Activated CD8-positive, alpha-beta memory T cell treated with anti-CD3 and anti-CD28 coated beads, Interleukin-2, amount 50 U/mL, for 1 hour (primary cell): ENCODE measurements at regions not wholly inside any gene's neighbourhood (a gene's known extent, or its start where the extent isn't known, plus 50 kb on each side); places are given as distances from the start of the nearest gene placed in this dataset.
"Not testable (repeated sequence)": the region's sequence is repeated elsewhere in the genome, so short reads cannot be mapped to it uniquely, and the experiment has no call there.

Experiments
- DNase-seq: peaks from one replicate; pipeline ENCODE4 v3.0.0-alpha.2; 2020; ENCODE audit errors: extremely low read depth

DNA sequence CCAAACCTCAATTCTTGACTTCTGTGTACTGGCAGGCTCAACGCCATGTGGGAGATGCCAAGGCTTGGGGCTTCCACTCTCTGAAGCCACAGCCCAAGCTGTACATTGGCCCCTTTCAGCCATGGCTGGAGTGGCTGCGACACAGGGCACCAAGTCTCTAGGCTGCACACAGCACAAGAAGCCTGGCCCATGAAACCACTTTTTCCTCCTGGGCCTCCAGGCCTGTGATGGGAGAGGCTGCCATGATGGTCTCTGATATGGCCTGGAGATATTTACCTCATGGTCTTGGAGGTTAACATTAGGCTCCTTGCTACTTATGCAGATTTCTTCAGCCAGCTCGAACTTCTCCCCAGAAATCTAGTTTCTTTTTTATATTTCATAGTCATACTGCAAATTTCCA lies 724.1 kb downstream of the RNF144A start:
- not testable (repeated sequence) for DNase-seq

DNA sequence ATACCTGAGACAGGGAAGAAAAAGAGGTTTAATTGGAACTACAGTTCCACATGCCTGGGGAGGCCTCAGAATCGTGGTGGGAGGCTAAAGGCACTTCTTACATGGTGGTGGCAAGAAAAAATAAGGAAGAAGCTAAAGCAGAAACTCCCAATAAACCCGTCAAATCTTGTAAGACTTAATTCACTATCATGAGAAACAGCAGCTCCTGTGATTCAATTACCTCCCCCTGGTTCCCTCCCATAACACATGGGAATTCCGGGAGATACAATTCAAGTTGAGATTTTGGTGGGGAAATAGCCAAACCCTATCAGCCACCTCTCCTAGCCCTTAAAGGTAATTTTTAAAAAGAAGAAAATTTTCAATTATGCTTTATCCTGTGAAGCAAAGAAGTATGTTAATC lies 728.8 kb downstream of the RNF144A start:
- no peak for DNase-seq

DNA sequence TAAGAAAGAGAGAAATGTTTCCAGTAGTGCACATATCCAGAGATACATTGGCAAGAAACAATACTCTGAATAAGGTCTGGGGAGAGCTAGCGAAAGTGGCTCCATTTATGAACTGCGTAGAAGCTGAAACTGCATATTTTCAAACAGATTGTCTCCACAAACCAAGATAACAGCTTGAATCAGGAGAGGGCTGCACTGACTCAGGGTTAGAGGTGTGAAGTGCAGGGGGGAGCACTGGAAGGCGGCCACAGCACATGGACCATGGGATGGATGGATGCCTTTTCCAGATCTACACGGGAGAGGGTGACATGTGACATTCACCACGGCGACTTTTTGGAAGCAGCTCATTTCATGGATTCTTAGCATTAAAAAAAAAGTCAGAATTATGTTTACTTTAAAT lies 729.4 kb downstream of the RNF144A start:
- no peak for DNase-seq

DNA sequence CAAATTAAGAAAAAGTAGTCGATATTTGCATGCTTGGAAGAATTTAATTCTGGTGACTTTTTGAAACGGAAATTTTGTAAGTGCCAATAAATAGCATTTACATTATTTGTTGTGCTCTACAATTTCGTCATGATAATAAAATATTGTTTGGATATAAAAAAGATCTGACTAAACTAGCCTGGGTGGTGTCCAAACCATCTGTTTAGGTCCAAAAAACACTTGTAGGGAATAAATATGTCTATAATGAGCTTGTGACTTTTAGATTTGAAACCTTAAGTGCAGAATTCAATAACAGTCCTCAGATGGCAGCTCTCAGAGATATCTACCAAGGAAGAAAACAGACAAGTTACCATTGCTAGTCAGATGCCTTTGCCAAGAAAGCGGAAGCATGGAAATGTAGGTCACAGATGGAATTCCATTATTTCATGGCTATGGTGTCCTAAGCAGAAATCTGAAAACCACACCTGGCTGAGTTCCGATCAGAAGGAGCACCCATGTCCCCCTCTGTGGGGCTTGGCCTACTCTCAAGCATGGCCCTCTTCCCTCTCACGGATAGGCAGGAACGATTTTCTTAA lies 731.1 kb downstream of the RNF144A start:
- DNase-seq, result no peak

DNA sequence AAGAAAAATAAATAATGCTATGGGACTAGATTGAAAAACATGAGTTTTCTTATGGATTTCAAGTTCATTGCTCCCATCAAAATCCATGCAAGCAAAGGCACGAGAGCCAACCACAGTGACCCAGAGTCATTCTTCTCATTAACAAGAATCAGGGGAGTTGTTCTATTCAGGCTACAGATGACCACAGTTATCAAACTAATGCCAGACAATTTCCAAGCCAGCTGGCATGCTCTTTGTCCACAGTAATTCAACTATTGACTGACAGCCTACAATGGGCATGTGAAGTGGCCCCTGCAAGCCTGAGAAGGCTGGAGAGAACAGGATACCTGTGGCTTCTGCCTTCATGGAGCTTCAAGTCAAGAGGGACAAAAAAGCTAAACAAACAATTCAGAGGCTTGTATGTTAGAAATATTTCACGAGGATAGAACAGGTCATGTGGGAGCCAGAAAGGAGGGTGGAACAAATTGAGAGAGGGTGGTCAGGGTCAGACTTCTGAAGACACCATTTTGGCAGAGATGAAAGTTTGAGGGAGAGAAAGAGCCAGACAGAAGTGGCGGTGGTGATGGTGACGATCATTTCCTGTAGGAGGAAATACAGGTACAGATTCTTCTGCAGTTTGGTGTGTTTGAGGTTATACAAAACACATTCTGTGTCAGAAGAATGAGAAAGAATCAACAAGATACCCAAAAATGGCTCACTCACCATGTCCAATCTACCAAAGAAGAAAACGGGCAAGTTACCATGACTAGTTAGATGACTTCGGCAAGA lies 732.4 kb downstream of the RNF144A start:
- no peak for DNase-seq

DNA sequence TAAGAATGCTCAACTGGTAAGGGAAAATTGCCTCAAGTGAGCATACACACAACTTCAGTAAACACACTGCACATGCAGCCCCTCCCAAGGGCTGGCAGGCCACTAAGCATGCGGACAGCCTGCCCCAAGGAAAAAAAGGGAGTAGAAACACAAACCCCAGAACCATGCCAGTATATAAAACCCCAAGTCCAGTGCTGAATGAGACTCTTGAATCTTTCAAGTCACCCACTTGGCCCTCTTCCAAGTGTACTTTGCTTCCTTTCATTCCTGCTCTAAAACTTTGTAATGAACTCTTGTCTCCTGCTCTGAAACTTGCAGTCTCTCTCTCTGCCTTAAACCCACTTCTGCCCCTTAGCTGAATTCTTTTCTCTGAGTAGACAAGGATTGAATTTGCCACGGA lies 736.4 kb downstream of the RNF144A start:
- no peak for DNase-seq

GRCh38 chr2:7655629-7656028 lies 738.4 kb downstream of the RNF144A start:
- DNase-seq, result no peak

- not testable (repeated sequence) for DNase-seq
Measured at GRCh38 chr2:7657526-7657925, 740.3 kb downstream of the RNF144A start.

DNA sequence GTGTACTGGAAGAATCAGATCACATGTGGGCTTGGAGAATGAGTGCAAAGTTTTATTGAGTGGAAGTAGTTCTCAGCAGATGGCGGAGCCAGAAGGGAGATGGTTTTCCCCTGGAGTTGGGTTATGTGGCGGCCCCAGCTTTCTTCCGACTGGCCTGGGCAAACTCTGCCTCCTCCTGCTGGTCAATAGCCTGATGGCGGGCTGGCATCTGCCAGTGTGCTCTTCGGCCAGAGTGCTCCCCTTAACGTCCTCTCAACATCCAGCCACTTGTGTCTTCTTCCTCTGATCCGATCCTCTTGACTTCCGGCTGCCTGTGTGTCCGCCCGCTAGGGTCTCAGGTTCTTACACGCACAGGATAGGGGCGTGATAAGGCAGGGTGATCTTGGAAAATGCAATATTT lies 741.3 kb downstream of the RNF144A start:
- DNase-seq, result no peak

- no peak for DNase-seq
Measured at GRCh38 chr2:7660816-7661215, 743.6 kb downstream of the RNF144A start.

GRCh38 chr2:7661502-7661901 lies 744.3 kb downstream of the RNF144A start:
- no peak for DNase-seq

DNA sequence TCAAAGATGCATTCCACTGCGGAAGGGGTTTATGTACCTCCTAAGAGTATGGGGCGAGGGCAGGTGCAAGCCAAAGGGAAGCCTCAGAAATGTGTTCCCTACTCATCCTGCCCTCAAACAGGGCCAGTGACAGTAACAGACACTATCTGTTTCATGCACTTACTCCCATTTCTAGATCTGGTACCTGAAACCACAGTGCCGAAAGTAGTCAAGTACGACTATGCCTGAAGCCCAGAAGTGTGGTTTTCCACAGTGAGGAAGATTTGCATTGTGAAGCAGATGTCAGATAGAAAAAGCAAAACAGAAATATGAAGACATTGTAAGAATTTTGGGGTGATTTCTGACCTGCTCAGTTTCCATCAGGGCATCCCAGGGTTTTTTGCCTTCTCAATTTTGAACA lies 748.7 kb downstream of the RNF144A start:
- no peak for DNase-seq

DNA sequence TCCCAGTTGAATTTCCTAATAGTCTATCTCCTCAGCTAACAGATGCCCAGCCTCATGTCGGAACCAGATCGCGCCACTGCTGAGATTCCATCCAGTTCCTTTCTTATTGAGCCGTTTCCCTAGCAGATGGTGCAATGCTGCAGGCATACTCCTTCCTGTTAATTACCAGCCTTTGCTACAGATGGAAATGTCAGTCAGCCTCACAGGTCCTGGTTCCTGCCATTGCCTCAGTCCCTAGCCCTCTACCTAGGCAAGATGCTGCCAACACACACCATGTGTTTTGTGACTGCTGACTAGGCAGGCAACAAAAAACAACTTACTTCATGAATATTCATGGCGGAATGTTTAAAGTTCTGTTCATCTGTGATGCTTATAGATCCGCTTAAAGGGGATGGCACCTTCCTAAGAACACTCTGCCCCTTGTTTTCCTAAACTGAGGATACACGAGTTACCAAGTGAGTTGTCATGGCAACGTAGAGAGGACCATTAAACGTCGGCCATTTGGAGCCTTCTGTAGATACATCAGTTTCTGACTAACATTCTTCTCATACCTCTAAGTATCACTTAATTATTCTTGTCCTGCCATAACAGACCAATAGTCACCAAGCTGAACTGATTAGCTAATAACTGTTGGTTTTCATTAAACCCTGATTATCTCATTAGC lies 749.5 kb downstream of the RNF144A start:
- no peak for DNase-seq

- DNase-seq, result no peak
Measured at GRCh38 chr2:7667260-7667757, 750.1 kb downstream of the RNF144A start.

- DNase-seq, result no peak
Measured at GRCh38 chr2:7670905-7671641, 753.9 kb downstream of the RNF144A start.

- DNase-seq, result no peak
Measured at GRCh38 chr2:7672027-7672684, 754.9 kb downstream of the RNF144A start.

GRCh38 chr2:7672685-7673071 lies 755.5 kb downstream of the RNF144A start:
- no peak for DNase-seq

- DNase-seq, result no peak
Measured at GRCh38 chr2:7673101-7673500, 755.9 kb downstream of the RNF144A start.

DNA sequence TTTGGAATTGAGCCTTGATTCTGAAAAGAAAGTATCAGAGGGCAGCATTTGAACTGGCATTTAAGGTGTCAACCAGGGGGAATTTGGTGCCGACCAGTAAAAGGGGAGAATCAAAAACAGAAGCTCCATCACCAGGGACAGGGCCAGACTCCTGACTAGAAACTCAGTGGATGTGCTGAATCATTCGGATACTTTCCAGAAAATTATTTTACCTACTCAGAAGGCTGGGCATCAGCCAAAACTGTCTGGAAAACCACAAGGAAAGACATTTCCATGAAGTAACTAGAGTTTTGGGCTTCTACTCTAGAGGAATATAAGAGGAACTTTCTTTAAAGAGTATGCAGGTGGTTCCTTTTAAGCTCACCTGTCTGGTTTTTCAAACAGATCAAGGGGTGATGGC lies 756.6 kb downstream of the RNF144A start:
- no peak for DNase-seq

DNA sequence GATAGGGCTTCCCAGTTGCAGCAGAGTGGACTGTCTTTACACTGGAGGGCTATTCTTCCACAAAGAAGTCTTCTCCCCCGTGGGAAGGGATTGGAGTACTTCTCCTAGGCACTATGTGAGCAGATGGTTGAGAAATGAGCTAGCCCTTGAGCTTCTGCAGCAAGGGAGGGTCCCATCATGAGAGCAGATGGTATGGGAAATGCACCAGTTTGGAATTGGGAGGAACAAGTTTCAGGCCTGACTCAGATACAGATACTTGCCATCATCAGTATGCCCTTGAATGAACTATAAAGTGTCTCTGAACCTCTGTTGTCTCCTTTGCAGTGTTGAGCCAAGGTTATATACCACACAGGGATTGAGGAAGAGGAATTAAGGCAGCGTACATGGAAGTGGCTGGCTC lies 757.4 kb downstream of the RNF144A start:
- DNase-seq, result no peak

GRCh38 chr2:7676714-7677113 lies 759.5 kb downstream of the RNF144A start:
- DNase-seq, result no peak
